ENCODE measurements at regions not wholly inside any gene's neighbourhood (a gene's known extent, or its start where the extent isn't known, plus 50 kb on each side); places are given as distances from the start of the nearest gene placed in this dataset.

- DNase-seq (ENCODE audit: low read depth, low spot score): peak; percentile 41
- in situ Hi-C loops (cut with HindIII; ENCODE audit: low pct_unique_long_range_greater_than_20kb, low sequenced_read_pairs): no loop called here
Measured at GRCh38 chr3:107268469-107268868, 108.8 kb upstream of the CCDC54 start.

- in situ Hi-C loops (cut with HindIII; ENCODE audit: low pct_unique_long_range_greater_than_20kb, low sequenced_read_pairs): no loop called here
- no peak for DNase-seq (ENCODE audit: low read depth, low spot score)
Measured at GRCh38 chr3:107269136-107269535, 108.1 kb upstream of the CCDC54 start.

GRCh38 chr3:107271787-107272387, 105.4 kb upstream of the CCDC54 start:
- in situ Hi-C loops (cut with HindIII; ENCODE audit: low pct_unique_long_range_greater_than_20kb, low sequenced_read_pairs): no loop called here
- peak; percentile 72 for DNase-seq (ENCODE audit: low read depth, low spot score)

GRCh38 chr3:107272471-107272870, 104.8 kb upstream of the CCDC54 start:
- in situ Hi-C loops (cut with HindIII; ENCODE audit: low pct_unique_long_range_greater_than_20kb, low sequenced_read_pairs): no loop called here
- no peak for DNase-seq (ENCODE audit: low read depth, low spot score)

- in situ Hi-C loops (cut with HindIII; ENCODE audit: low pct_unique_long_range_greater_than_20kb, low sequenced_read_pairs): no loop called here
Measured at GRCh38 chr3:107272885-107273284, 104.4 kb upstream of the CCDC54 start.

GRCh38 chr3:107273771-107274170, 103.5 kb upstream of the CCDC54 start:
- in situ Hi-C loops (cut with HindIII; ENCODE audit: low pct_unique_long_range_greater_than_20kb, low sequenced_read_pairs): no loop called here
- DNase-seq (ENCODE audit: low read depth, low spot score): no peak

More at GRCh38 chr3:107272885-107273284, 104.4 kb upstream of the CCDC54 start:
- no peak for DNase-seq (ENCODE audit: low read depth, low spot score)

- no peak for DNase-seq (ENCODE audit: low read depth, low spot score)
- in situ Hi-C loops (cut with HindIII; ENCODE audit: low pct_unique_long_range_greater_than_20kb, low sequenced_read_pairs): no loop called here
Measured at GRCh38 chr3:107275511-107275910, 101.7 kb upstream of the CCDC54 start.

GRCh38 chr3:107283948-107284347, 93.3 kb upstream of the CCDC54 start:
- in situ Hi-C loops (cut with HindIII; ENCODE audit: low pct_unique_long_range_greater_than_20kb, low sequenced_read_pairs): no loop called here
- DNase-seq (ENCODE audit: low read depth, low spot score): no peak

- in situ Hi-C loops (cut with HindIII; ENCODE audit: low pct_unique_long_range_greater_than_20kb, low sequenced_read_pairs): no loop called here
- no peak for DNase-seq (ENCODE audit: low read depth, low spot score)
Measured at GRCh38 chr3:107284612-107285011, 92.6 kb upstream of the CCDC54 start.

- in situ Hi-C loops (cut with HindIII; ENCODE audit: low pct_unique_long_range_greater_than_20kb, low sequenced_read_pairs): no loop called here
Measured at GRCh38 chr3:107285197-107285596, 92.0 kb upstream of the CCDC54 start.

GRCh38 chr3:107289354-107289753, 87.9 kb upstream of the CCDC54 start:
- DNase-seq (ENCODE audit: low read depth, low spot score): no peak
- in situ Hi-C loops (cut with HindIII; ENCODE audit: low pct_unique_long_range_greater_than_20kb, low sequenced_read_pairs): no loop called here

More at GRCh38 chr3:107285197-107285596, 92.0 kb upstream of the CCDC54 start:
- DNase-seq (ENCODE audit: low read depth, low spot score): no peak

GRCh38 chr3:107294117-107294516, 83.1 kb upstream of the CCDC54 start:
- DNase-seq (ENCODE audit: low read depth, low spot score): no peak
- in situ Hi-C loops (cut with HindIII; ENCODE audit: low pct_unique_long_range_greater_than_20kb, low sequenced_read_pairs): no loop called here

- no peak for DNase-seq (ENCODE audit: low read depth, low spot score)
- in situ Hi-C loops (cut with HindIII; ENCODE audit: low pct_unique_long_range_greater_than_20kb, low sequenced_read_pairs): no loop called here
Measured at GRCh38 chr3:107297597-107297996, 79.6 kb upstream of the CCDC54 start.

- DNase-seq (ENCODE audit: low read depth, low spot score): no peak
- in situ Hi-C loops (cut with HindIII; ENCODE audit: low pct_unique_long_range_greater_than_20kb, low sequenced_read_pairs): no loop called here
Measured at GRCh38 chr3:107307205-107307604, 70.0 kb upstream of the CCDC54 start.

GRCh38 chr3:107308716-107309115, 68.5 kb upstream of the CCDC54 start:
- in situ Hi-C loops (cut with HindIII; ENCODE audit: low pct_unique_long_range_greater_than_20kb, low sequenced_read_pairs): no loop called here

GRCh38 chr3:107309312-107309711, 67.9 kb upstream of the CCDC54 start:
- in situ Hi-C loops (cut with HindIII; ENCODE audit: low pct_unique_long_range_greater_than_20kb, low sequenced_read_pairs): no loop called here
- DNase-seq (ENCODE audit: low read depth, low spot score): no peak

More at GRCh38 chr3:107308716-107309115, 68.5 kb upstream of the CCDC54 start:
- no peak for DNase-seq (ENCODE audit: low read depth, low spot score)

GRCh38 chr3:107313711-107314110, 63.5 kb upstream of the CCDC54 start:
- in situ Hi-C loops (cut with HindIII; ENCODE audit: low pct_unique_long_range_greater_than_20kb, low sequenced_read_pairs): no loop called here
- DNase-seq (ENCODE audit: low read depth, low spot score): no peak

GRCh38 chr3:107315141-107315540, 62.1 kb upstream of the CCDC54 start:
- no peak for DNase-seq (ENCODE audit: low read depth, low spot score)
- in situ Hi-C loops (cut with HindIII; ENCODE audit: low pct_unique_long_range_greater_than_20kb, low sequenced_read_pairs): no loop called here

GRCh38 chr3:107323723-107324122, 53.5 kb upstream of the CCDC54 start:
- no peak for DNase-seq (ENCODE audit: low read depth, low spot score)
- in situ Hi-C loops (cut with HindIII; ENCODE audit: low pct_unique_long_range_greater_than_20kb, low sequenced_read_pairs): no loop called here

- DNase-seq (ENCODE audit: low read depth, low spot score): no peak
- in situ Hi-C loops (cut with HindIII; ENCODE audit: low pct_unique_long_range_greater_than_20kb, low sequenced_read_pairs): no loop called here
Measured at GRCh38 chr3:107325446-107325845, 51.8 kb upstream of the CCDC54 start.

Data from SK-MEL-5 (cell line).